Endothelial cell of umbilical vein (primary cell): ENCODE measurements at regions not wholly inside any gene's neighbourhood (a gene's known extent, or its start where the extent isn't known, plus 50 kb on each side); places are given as distances from the start of the nearest gene placed in this dataset.

ENCODE experiments used
- BruUV-seq: library from RNA; stranded (reverse); fragments of 400-500 nt; replicated peaks from 2 replicates; lab custom pipeline; 2021; lab: Mats Ljungman, UMichigan
- CTCF ChIA-PET: fragments of 300-600, 350-600 bp; sonication (Branson Sonifier 250); formaldehyde crosslinking; loops from one replicate; lab custom pipeline; 2021; ENCODE audit warnings: antibody characterized with exemption, inconsistent platforms; lab: Charles Lee
- POLR2A ChIA-PET: fragments of 300-600, 350-600 bp; sonication (Branson Sonifier 250); formaldehyde crosslinking; loops from one replicate; lab custom pipeline; 2021; ENCODE audit warnings: antibody characterized with exemption, inconsistent platforms; lab: Charles Lee
- DNase-seq: peaks from one replicate; pipeline ENCODE4 v3.0.0-alpha.2; 2011; ENCODE audit warnings: low read depth, low spot score
- FAIRE-seq: peaks from 2 replicates; lab custom pipeline; 2011; peaks lifted over from hg19 to GRCh38; lab: Jason Lieb, UNC
- H2AFZ ChIP-seq: 2 replicates; pipeline ENCODE4 v1.6.0; 2012; ENCODE audit warnings: low read depth, low read length, control low read depth, inconsistent platforms
- H3K27ac ChIP-seq: 2 replicates; pipeline ENCODE4 v1.5.1; 2011; ENCODE audit warnings: low read depth, mild to moderate bottlenecking, control low read depth, low read length, moderate library complexity; ENCODE audit not compliant: insufficient read depth
- H3K27me3 ChIP-seq, 2 experiments: 2 replicates each; pipeline versions ENCODE4 v1.6.0 to v1.6.1; 2011; ENCODE audit warnings: low read length in 2 of 2, mixed read lengths in 1 of 2; ENCODE audit not compliant: control insufficient read depth in 2 of 2, insufficient read depth in 2 of 2
- H3K36me3 ChIP-seq, 2 experiments: 2 replicates in 1 of 2; 3 replicates in 1 of 2; pipeline ENCODE4 v1.5.1; 2011; ENCODE audit warnings: low read length in 2 of 2, mild to moderate bottlenecking in 1 of 2, moderate library complexity in 1 of 2; ENCODE audit not compliant: control insufficient read depth in 2 of 2, insufficient read depth in 2 of 2; ENCODE audit errors: extremely low read depth in 1 of 2
- H3K4me1 ChIP-seq: 3 replicates; pipeline ENCODE4 v1.5.1; 2011; ENCODE audit warnings: mild to moderate bottlenecking, low read length; ENCODE audit not compliant: control insufficient read depth, insufficient read depth; ENCODE audit errors: extremely low read depth
- H3K4me2 ChIP-seq: 2 replicates; pipeline ENCODE4 v1.6.1; 2011; ENCODE audit warnings: low read length, control low read depth, mixed read lengths; ENCODE audit not compliant: insufficient read depth
- H3K4me3 ChIP-seq, 3 experiments: fragments of 200-600 bp in 1 of 3; sonication (generic), shearing (Covaris generic) in 1 of 3; replicated peaks in 1 of 3; 2 replicates each; pipeline ENCODE4 v1.5.1; 2011 to 2016; ENCODE audit warnings: control low read depth in 3 of 3, low read length in 3 of 3, mild to moderate bottlenecking in 2 of 3, inconsistent platforms in 1 of 3, low read depth in 1 of 3, moderate library complexity in 1 of 3; ENCODE audit not compliant: insufficient read depth in 1 of 3
- H3K79me2 ChIP-seq: 2 replicates; pipeline ENCODE4 v1.6.0; 2012; ENCODE audit warnings: low read length, inconsistent platforms; ENCODE audit not compliant: control insufficient read depth, insufficient read depth
- H3K9ac ChIP-seq: replicated peaks from 2 replicates; pipeline ENCODE3; 2011; ENCODE audit warnings: low read length, control low read depth; ENCODE audit not compliant: insufficient read depth; ENCODE audit errors: extremely low read depth
- H3K9me1 ChIP-seq: replicated peaks from 3 replicates; pipeline ENCODE4 v1.6.0; 2011; ENCODE audit warnings: mild to moderate bottlenecking, low read length; ENCODE audit not compliant: control insufficient read depth, insufficient read depth; ENCODE audit errors: extremely low read depth
- H3K9me3 ChIP-seq: replicated peaks from 2 replicates; pipeline ENCODE4 v1.5.1; 2012; ENCODE audit warnings: low read length, inconsistent platforms; ENCODE audit not compliant: control insufficient read depth, insufficient read depth
- H4K20me1 ChIP-seq: replicated peaks from 2 replicates; pipeline ENCODE3; 2011; ENCODE audit warnings: mild to moderate bottlenecking, low read length; ENCODE audit not compliant: control insufficient read depth, insufficient read depth; ENCODE audit errors: extremely low read depth
- EZH2 ChIP-seq: IDR thresholded peaks from 2 replicates; pipeline ENCODE4 v1.6.1; 2012; ENCODE audit warnings: borderline replicate concordance, low read depth, mild to moderate bottlenecking, moderate library complexity, low read length, inconsistent platforms; ENCODE audit not compliant: severe bottlenecking
- FOS ChIP-seq: IDR thresholded peaks from 2 replicates; pipeline ENCODE4 v1.6.1; 2011; ENCODE audit warnings: mild to moderate bottlenecking, low read length, moderate library complexity, borderline replicate concordance; ENCODE audit not compliant: insufficient read depth
- GATA2 ChIP-seq: IDR thresholded peaks from 2 replicates; pipeline ENCODE4 v1.7.0; 2011; ENCODE audit warnings: low read depth, mild to moderate bottlenecking, moderate library complexity, mixed read lengths, low read length; ENCODE audit not compliant: insufficient read length, insufficient read depth
- JUN ChIP-seq: IDR thresholded peaks from 2 replicates; pipeline ENCODE4 v1.6.1; 2011; ENCODE audit warnings: borderline replicate concordance, low read depth; ENCODE audit not compliant: insufficient read length, insufficient read depth
- MYC ChIP-seq: IDR thresholded peaks from one replicate; pipeline ENCODE4 v1.6.1; 2011; ENCODE audit warnings: mild to moderate bottlenecking, low read depth, low read length
- POLR2A ChIP-seq: IDR thresholded peaks from 2 replicates; pipeline ENCODE4 v1.6.1; 2012; ENCODE audit warnings: low read depth, mild to moderate bottlenecking, control low read depth, low read length
- POLR2AphosphoS5 ChIP-seq: IDR thresholded peaks from 2 replicates; pipeline ENCODE4 v1.6.1; 2012; ENCODE audit warnings: low read depth, mild to moderate bottlenecking, control low read depth, low read length, moderate library complexity; ENCODE audit not compliant: insufficient read depth
- dilution Hi-C: fragments of 300-500 bp; cut with MboI; formaldehyde crosslinking; loops from one replicate; pipeline ENCODE4 v1.15.0; 2019; ENCODE audit warnings: low sequenced_read_pairs; ENCODE audit not compliant: extremely low pct_ligation_motif_present
- intact Hi-C: fragments of 100-400 bp; cut with micrococcal nuclease; formaldehyde crosslinking; loops from one replicate; pipeline ENCODE4 v1.10.0; 2022
- TF ChIP-seq, protein P1 (sequence below), 2 donors: IDR thresholded peaks; 1 replicate in 1 of 2; 2 replicates in 1 of 2; pipeline ENCODE4 v1.5.1; 2011; ENCODE audit warnings: low read length in 2 of 2, mild to moderate bottlenecking in 2 of 2, moderate library complexity in 2 of 2, control low read depth in 1 of 2, inconsistent platforms in 1 of 2, low read depth in 1 of 2; ENCODE audit not compliant: insufficient read depth in 1 of 2; ENCODE audit errors: extremely low read depth in 1 of 2

DNA sequence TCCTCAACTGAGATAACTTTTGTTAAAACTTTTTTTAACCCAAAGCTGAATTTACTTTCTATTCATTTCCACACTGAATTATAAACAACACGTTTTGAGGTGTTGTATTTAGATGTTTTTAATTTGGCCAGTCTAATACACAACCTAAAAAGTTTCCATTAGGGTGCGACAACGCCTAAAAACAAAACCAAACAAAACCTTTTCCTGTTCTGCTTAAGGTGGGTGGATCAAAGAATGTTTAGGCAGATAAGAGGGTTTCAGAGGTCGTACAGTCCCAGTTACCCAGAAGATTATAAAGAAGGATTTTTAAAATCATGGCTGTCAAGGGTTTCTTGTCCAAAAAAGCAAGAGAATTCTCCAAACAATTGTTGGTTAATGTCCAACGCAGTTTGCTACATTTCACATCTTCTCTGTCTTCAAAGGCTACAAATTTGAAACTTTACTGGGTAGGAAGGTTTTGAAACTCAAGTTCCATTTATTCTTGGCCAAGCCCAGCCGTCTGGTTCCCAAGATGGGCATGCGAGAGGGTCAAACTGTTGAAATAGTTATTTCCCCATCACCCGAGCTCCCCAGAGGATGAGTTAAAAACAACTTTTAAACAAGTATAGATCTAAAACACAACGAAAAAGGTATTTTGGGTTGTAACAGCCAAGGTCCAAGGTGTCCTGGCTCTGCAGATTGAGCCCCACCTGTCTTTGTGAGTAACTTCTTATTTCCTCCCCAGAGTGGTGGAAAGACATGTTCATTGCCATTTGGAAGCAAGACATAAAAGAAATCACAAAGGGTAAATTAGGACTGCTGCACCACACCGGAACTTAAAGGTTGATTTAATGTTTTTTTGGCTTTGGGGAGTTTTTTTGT is 122.8 kb upstream of the MAP3K1 start:
- Histone ChIP-seq H3K4me2 (no peak overlapping the region), H3K27ac (no peak overlapping the region), H2AFZ (no peak overlapping the region), H3K27me3 (peaks cover 0 to 2% of the 10 kb centered on the region in 2 experiments), H3K9me3 (no peaks in the 10 kb centered on the region), H3K9me1 (no peaks in the 10 kb centered on the region), H3K9ac (no peak overlapping the region), H3K4me3 (no peak overlapping the region), H4K20me1 (no peaks in the 10 kb centered on the region), H3K4me1 (no peaks in the 10 kb centered on the region), H3K79me2 (no peaks in the 10 kb centered on the region), H3K36me3 (no peaks in the 10 kb centered on the region)
- intact Hi-C loops, result no loop called here
- dilution Hi-C loops, result no loop called here
- POLR2A ChIA-PET, result no interaction called here
- TF ChIP-seq POLR2A, result no peak
- FAIRE-seq (no peak), DNase-seq (no peak)
- CTCF ChIA-PET, result no interaction called here
- no TSS peak for BruUV-seq

DNA sequence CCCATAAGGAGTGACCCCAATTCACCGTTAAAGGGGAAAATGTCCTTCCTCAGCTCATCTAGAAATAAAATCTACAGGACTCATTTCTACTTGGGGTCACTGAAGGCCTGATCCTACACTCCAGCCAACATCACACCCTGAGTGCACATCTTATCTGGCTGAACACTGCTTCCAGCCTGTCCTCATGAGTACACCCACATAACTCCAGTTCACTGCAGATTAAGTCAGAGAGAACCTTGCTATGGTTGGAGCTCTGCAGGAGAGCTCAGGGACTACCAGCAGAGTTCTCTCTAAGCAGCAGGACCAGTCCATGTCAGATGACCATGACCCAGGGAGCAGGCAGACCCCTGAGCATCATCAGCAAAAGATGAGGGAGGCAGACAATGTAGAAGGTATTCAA is 126.9 kb upstream of the MAP3K1 start:
- H3K9me3 ChIP-seq, result no peaks in the 10 kb centered on the region
- no peaks in the 10 kb centered on the region for H3K36me3 ChIP-seq
- no peak overlapping the region for H3K4me2 ChIP-seq
- dilution Hi-C loops (no loop called here), intact Hi-C loops (no loop called here)
- DNase-seq (no peak), FAIRE-seq (no peak)
- no peak for TF ChIP-seq MYC
- no peak for TF ChIP-seq EZH2
- no peak for TF ChIP-seq FOS
- TF ChIP-seq POLR2AphosphoS5, result no peak
- TF ChIP-seq, protein P1, sequence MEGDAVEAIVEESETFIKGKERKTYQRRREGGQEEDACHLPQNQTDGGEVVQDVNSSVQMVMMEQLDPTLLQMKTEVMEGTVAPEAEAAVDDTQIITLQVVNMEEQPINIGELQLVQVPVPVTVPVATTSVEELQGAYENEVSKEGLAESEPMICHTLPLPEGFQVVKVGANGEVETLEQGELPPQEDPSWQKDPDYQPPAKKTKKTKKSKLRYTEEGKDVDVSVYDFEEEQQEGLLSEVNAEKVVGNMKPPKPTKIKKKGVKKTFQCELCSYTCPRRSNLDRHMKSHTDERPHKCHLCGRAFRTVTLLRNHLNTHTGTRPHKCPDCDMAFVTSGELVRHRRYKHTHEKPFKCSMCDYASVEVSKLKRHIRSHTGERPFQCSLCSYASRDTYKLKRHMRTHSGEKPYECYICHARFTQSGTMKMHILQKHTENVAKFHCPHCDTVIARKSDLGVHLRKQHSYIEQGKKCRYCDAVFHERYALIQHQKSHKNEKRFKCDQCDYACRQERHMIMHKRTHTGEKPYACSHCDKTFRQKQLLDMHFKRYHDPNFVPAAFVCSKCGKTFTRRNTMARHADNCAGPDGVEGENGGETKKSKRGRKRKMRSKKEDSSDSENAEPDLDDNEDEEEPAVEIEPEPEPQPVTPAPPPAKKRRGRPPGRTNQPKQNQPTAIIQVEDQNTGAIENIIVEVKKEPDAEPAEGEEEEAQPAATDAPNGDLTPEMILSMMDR (IDR thresholded peaks at IDR 0.05; ENCODE audit: extremely low read depth in 1 of 2, insufficient read depth in 1 of 2, low read depth in 1 of 2, low read length in 2 of 2), result no peak
- TF ChIP-seq JUN, result no peak
- no peak for TF ChIP-seq GATA2
- H2AFZ ChIP-seq, result no peak overlapping the region
- no peaks in the 10 kb centered on the region for H4K20me1 ChIP-seq
- H3K4me1 ChIP-seq, result no peaks in the 10 kb centered on the region
- H3K4me3 ChIP-seq, result no peak overlapping the region
- no peaks in the 10 kb centered on the region for H3K79me2 ChIP-seq
- no peaks in the 10 kb centered on the region for H3K9me1 ChIP-seq
- no TSS peak for BruUV-seq
- H3K27me3 ChIP-seq, result peaks cover 2% of the 10 kb centered on the region in 2 experiments
- no peak overlapping the region for H3K9ac ChIP-seq
- CTCF ChIA-PET, result interaction anchor here (1.5 to 1.6 kb wide), 2 partner anchors 20 to 150 kb away, joined by 3 to 7 read pairs; no protein-coding TSS in a partner anchor
- no peak overlapping the region for H3K27ac ChIP-seq
- POLR2A ChIA-PET, result interaction anchor here (0.6 kb wide), 1 partner anchor 566 kb away, joined by 3 read pairs; no protein-coding TSS in a partner anchor
